ENCODE measurements at regions not wholly inside any gene's neighbourhood (a gene's known extent, or its start where the extent isn't known, plus 50 kb on each side); places are given as distances from the start of the nearest gene placed in this dataset.

DNA sequence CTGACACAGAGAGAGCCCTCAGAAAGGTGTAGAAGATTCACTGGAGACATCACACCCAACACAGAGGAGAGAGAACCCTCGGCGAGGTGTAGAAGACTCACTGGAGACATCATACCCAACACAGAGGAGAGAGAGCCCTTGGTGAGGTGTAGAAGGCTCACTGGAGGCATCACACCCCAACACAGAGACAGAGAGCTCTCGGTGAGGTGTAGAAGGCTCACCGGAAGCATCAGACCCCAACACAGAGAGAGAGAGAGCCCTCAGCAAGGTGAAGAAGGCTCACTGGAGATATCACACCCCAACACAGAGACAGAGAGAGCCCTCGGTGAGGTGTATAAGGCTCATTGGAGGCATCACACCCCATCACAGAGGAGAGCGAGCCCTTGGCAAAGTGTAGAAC, 826.5 kb downstream of the UQCRFS1 start:
- no peak for FAIRE-seq
- RAD21 ChIA-PET (ENCODE audit: unreplicated experiment), result interaction anchor here (1.0 kb wide), 1 partner anchor 16 kb away, joined by 4 read pairs; no protein-coding TSS in a partner anchor
- WGBS (ENCODE audit: insufficient coverage, insufficient replicate concordance, low lambda C conversion rate, missing lambda C conversion rate), result 41% methylated on average over 6 of the region's 6 CpGs
- Histone ChIP-seq H3K4me3 (no peak overlapping the region), H4K20me1 (ENCODE audit: control insufficient read depth, insufficient read depth) (no peaks in the 10 kb centered on the region), H3K9ac (ENCODE audit: control insufficient read depth, insufficient read depth, low read length) (no peak overlapping the region), H3K4me1 (ENCODE audit: control insufficient read depth, insufficient read depth, low read length) (no peaks in the 10 kb centered on the region), H2AFZ (ENCODE audit: control insufficient read depth, low read depth, low read length) (no peak overlapping the region), H3K4me2 (ENCODE audit: control insufficient read depth, insufficient read depth) (no peak overlapping the region), H3K9me3 (replicated peaks; ENCODE audit: control insufficient read depth, insufficient read depth, low read length) (no peaks in the 10 kb centered on the region; the same call in 2 of the 3 replicates), H3K79me2 (ENCODE audit: control insufficient read depth, insufficient read depth, low read length) (no peaks in the 10 kb centered on the region), H3K36me3 (ENCODE audit: control insufficient read depth in 2 of 2, insufficient read depth in 2 of 2, low read length in 1 of 2) (no peaks in the 10 kb centered on the region), H3K27ac (ENCODE audit: control insufficient read depth, insufficient read depth) (no peak overlapping the region), H3K27me3 (replicated peaks in 1 of 2; ENCODE audit: control insufficient read depth in 2 of 2, insufficient read depth in 2 of 2, low read length in 1 of 2) (no peaks in the 10 kb centered on the region)
- no peak for ATAC-seq
- SMC1A ChIA-PET (ENCODE audit: uncharacterized antibody, unreplicated experiment), result no interaction called here
- intact Hi-C loops (cut with micrococcal nuclease; ENCODE audit: unreplicated experiment) (no loop called here), in situ Hi-C loops (cut with MboI) (no loop called here)
- no peak for DNase-seq (ENCODE audit: low read depth, low spot score)
- POLR2A ChIA-PET, result no interaction called here
- no TSS peak for BruUV-seq (replicated peaks)
- CTCF ChIA-PET, result interaction anchor here (1.1 kb wide), 1 partner anchor 15 kb away, joined by 4 read pairs; no protein-coding TSS in a partner anchor
- TF ChIP-seq SMC3 (IDR thresholded peaks at IDR 0.05; ENCODE audit: borderline replicate concordance, low read length), result no peak
- no peak for TF ChIP-seq NFYA (IDR thresholded peaks at IDR 0.05; ENCODE audit: borderline replicate concordance, low read depth, low read length)
- no peak for TF ChIP-seq STAT3 (IDR thresholded peaks at IDR 0.05; ENCODE audit: low read depth, low read length)
- TF ChIP-seq, protein P1, sequence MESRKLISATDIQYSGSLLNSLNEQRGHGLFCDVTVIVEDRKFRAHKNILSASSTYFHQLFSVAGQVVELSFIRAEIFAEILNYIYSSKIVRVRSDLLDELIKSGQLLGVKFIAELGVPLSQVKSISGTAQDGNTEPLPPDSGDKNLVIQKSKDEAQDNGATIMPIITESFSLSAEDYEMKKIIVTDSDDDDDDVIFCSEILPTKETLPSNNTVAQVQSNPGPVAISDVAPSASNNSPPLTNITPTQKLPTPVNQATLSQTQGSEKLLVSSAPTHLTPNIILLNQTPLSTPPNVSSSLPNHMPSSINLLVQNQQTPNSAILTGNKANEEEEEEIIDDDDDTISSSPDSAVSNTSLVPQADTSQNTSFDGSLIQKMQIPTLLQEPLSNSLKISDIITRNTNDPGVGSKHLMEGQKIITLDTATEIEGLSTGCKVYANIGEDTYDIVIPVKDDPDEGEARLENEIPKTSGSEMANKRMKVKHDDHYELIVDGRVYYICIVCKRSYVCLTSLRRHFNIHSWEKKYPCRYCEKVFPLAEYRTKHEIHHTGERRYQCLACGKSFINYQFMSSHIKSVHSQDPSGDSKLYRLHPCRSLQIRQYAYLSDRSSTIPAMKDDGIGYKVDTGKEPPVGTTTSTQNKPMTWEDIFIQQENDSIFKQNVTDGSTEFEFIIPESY (IDR thresholded peaks at IDR 0.05), result no peak
- no peak for TF ChIP-seq DPF2 (IDR thresholded peaks at IDR 0.05)
- no peak for TF ChIP-seq MXI1 (IDR thresholded peaks at IDR 0.05; ENCODE audit: low read depth, low read length)
- TF ChIP-seq TCF3 (IDR thresholded peaks at IDR 0.05; ENCODE audit: borderline replicate concordance, insufficient read depth, low read depth, low read length), result no peak
- no peak for TF ChIP-seq RFX5 (IDR thresholded peaks at IDR 0.05; ENCODE audit: low read depth, low read length)
- TF ChIP-seq BRCA1 (IDR thresholded peaks at IDR 0.05; ENCODE audit: low read depth, low read length), result no peak
- no peak for TF ChIP-seq SUZ12 (IDR thresholded peaks at IDR 0.05; ENCODE audit: unreplicated experiment)
- TF ChIP-seq, protein P2, sequence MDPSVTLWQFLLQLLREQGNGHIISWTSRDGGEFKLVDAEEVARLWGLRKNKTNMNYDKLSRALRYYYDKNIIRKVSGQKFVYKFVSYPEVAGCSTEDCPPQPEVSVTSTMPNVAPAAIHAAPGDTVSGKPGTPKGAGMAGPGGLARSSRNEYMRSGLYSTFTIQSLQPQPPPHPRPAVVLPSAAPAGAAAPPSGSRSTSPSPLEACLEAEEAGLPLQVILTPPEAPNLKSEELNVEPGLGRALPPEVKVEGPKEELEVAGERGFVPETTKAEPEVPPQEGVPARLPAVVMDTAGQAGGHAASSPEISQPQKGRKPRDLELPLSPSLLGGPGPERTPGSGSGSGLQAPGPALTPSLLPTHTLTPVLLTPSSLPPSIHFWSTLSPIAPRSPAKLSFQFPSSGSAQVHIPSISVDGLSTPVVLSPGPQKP (IDR thresholded peaks at IDR 0.05; ENCODE audit: low read depth, low read length), result no peak
- TF ChIP-seq ZNF384 (IDR thresholded peaks at IDR 0.05; ENCODE audit: borderline replicate concordance, low read depth, low read length), result no peak
- TF ChIP-seq ZNF207 (IDR thresholded peaks at IDR 0.05; ENCODE audit: borderline replicate concordance), result no peak
- TF ChIP-seq, protein P3, sequence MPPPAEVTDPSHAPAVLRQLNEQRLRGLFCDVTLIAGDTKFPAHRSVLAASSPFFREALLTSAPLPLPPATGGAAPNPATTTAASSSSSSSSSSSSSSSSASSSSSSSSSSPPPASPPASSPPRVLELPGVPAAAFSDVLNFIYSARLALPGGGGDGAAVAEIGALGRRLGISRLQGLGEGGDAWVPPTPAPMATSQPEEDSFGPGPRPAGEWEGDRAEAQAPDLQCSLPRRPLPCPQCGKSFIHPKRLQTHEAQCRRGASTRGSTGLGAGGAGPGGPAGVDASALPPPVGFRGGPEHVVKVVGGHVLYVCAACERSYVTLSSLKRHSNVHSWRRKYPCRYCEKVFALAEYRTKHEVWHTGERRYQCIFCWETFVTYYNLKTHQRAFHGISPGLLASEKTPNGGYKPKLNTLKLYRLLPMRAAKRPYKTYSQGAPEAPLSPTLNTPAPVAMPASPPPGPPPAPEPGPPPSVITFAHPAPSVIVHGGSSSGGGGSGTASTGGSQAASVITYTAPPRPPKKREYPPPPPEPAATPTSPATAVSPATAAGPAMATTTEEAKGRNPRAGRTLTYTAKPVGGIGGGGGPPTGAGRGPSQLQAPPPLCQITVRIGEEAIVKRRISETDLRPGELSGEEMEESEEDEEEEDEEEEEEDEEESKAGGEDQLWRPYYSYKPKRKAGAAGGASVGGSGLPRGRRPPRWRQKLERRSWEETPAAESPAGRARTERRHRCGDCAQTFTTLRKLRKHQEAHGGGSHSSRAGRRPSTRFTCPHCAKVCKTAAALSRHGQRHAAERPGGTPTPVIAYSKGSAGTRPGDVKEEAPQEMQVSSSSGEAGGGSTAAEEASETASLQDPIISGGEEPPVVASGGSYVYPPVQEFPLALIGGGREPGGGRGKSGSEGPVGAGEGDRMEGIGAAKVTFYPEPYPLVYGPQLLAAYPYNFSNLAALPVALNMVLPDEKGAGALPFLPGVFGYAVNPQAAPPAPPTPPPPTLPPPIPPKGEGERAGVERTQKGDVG (CRISPR knock-in tag; IDR thresholded peaks at IDR 0.05), result no peak
- no peak for TF ChIP-seq NFIC (IDR thresholded peaks at IDR 0.05; ENCODE audit: low read depth, low read length)
- no peak for TF ChIP-seq SP1 (IDR thresholded peaks at IDR 0.05; ENCODE audit: low read depth, low read length)
- TF ChIP-seq TCF12 (IDR thresholded peaks at IDR 0.05; ENCODE audit: low read depth, low read length), result no peak
- no peak for TF ChIP-seq TAF1 (IDR thresholded peaks at IDR 0.05; ENCODE audit: borderline replicate concordance, low read depth, low read length)
- no peak for TF ChIP-seq YBX1 (IDR thresholded peaks at IDR 0.05)
